ENCODE measurements at regions not wholly inside any gene's neighbourhood (a gene's known extent, or its start where the extent isn't known, plus 50 kb on each side); places are given as distances from the start of the nearest gene placed in this dataset.

DNA sequence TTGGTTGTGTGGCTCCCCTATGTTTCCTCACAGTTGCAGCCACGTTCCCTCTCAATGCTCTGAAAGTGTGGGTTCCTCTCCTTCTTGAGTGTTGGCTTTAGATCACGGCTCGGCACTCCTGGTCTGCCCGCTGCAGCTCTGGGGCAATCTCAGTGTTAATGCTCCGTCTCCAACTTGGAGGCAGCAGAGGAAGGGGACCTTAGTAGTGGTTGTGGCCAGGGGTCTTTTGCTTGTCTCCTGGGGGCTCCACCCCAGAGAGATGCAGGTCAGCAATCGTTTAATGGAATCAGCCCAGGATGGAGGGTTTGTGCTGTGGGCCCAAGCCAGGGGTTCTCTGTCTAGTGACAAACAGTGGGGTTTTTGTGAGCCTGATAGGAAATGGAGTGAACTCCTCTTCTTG is 849.4 kb upstream of the DIAPH2 start:
- no peak overlapping the region for H3K4me3 ChIP-seq
- H3K36me3 ChIP-seq: no peaks in the 10 kb centered on the region
- no peaks in the 10 kb centered on the region for H3K4me1 ChIP-seq (ENCODE audit: control insufficient read depth in 1 of 2, low read depth in 2 of 2)
- ATAC-seq (ENCODE audit: insufficient number of reproducible peaks, low FRiP score, low read depth): no peak
- H3K27me3 ChIP-seq (replicated peaks; ENCODE audit: insufficient read depth): no peaks in the 10 kb centered on the region
- TF ChIP-seq, protein P1, sequence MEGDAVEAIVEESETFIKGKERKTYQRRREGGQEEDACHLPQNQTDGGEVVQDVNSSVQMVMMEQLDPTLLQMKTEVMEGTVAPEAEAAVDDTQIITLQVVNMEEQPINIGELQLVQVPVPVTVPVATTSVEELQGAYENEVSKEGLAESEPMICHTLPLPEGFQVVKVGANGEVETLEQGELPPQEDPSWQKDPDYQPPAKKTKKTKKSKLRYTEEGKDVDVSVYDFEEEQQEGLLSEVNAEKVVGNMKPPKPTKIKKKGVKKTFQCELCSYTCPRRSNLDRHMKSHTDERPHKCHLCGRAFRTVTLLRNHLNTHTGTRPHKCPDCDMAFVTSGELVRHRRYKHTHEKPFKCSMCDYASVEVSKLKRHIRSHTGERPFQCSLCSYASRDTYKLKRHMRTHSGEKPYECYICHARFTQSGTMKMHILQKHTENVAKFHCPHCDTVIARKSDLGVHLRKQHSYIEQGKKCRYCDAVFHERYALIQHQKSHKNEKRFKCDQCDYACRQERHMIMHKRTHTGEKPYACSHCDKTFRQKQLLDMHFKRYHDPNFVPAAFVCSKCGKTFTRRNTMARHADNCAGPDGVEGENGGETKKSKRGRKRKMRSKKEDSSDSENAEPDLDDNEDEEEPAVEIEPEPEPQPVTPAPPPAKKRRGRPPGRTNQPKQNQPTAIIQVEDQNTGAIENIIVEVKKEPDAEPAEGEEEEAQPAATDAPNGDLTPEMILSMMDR (IDR thresholded peaks at IDR 0.05): no peak
- no peak overlapping the region for H3K27ac ChIP-seq
- no peak for DNase-seq (ENCODE audit: low spot score)
- no peaks in the 10 kb centered on the region for H3K9me3 ChIP-seq

DNA sequence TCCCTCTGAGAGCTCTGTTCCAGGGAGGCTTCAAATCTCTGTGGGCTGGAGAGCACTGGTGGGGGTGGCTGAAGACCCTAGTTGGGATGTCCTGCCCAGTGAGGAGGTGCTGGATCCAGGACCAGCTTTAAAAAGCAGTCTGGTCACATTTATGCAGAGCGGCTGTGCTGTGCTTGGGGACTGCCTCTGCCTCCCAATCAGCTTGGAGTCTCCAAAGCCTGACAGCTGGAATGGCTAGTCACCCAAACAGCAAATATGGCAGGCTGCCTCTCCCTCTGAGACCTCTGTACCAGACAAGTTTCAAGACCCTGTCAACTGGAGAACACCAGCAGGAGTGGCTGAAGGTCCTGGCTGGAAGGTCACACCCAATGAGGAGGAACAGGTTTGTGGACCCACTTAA is 848.1 kb upstream of the DIAPH2 start:
- Histone ChIP-seq H3K27ac (no peak overlapping the region), H3K4me1 (ENCODE audit: control insufficient read depth in 1 of 2, low read depth in 2 of 2) (no peaks in the 10 kb centered on the region), H3K36me3 (no peaks in the 10 kb centered on the region), H3K9me3 (no peaks in the 10 kb centered on the region), H3K4me3 (no peak overlapping the region), H3K27me3 (replicated peaks; ENCODE audit: insufficient read depth) (no peaks in the 10 kb centered on the region)
- TF ChIP-seq, protein P1 (IDR thresholded peaks at IDR 0.05): no peak
- DNase-seq (ENCODE audit: low spot score) (no peak), ATAC-seq (ENCODE audit: insufficient number of reproducible peaks, low FRiP score, low read depth) (no peak)

- no peak overlapping the region for H3K27ac ChIP-seq
- no peak overlapping the region for H3K4me3 ChIP-seq
- H3K36me3 ChIP-seq: no peaks in the 10 kb centered on the region
- H3K9me3 ChIP-seq: no peaks in the 10 kb centered on the region
- TF ChIP-seq, protein P1 (IDR thresholded peaks at IDR 0.05): no peak
- no peaks in the 10 kb centered on the region for H3K27me3 ChIP-seq (replicated peaks; ENCODE audit: insufficient read depth)
- DNase-seq (ENCODE audit: low spot score) (no peak), ATAC-seq (ENCODE audit: insufficient number of reproducible peaks, low FRiP score, low read depth) (no peak)
- H3K4me1 ChIP-seq (ENCODE audit: control insufficient read depth in 1 of 2, low read depth in 2 of 2): no peaks in the 10 kb centered on the region
These were observed 842.8 kb upstream of the DIAPH2 start for GRCh38 chrX:95841863-95842262.

GRCh38 chrX:95860127-95860526 is 824.5 kb upstream of the DIAPH2 start:
- TF ChIP-seq, protein P1 (IDR thresholded peaks at IDR 0.05): no peak
- H3K27me3 ChIP-seq (replicated peaks; ENCODE audit: insufficient read depth): no peaks in the 10 kb centered on the region

GRCh38 chrX:95875661-95876060 is 809.0 kb upstream of the DIAPH2 start:
- H3K4me3 ChIP-seq: no peak overlapping the region
- H3K4me1 ChIP-seq (ENCODE audit: control insufficient read depth in 1 of 2, low read depth in 2 of 2): no peaks in the 10 kb centered on the region
- H3K36me3 ChIP-seq: no peaks in the 10 kb centered on the region
- DNase-seq (ENCODE audit: low spot score): no peak
- no peaks in the 10 kb centered on the region for H3K9me3 ChIP-seq
- TF ChIP-seq, protein P1 (IDR thresholded peaks at IDR 0.05): no peak
- ATAC-seq (ENCODE audit: insufficient number of reproducible peaks, low FRiP score, low read depth): no peak
- no peak overlapping the region for H3K27ac ChIP-seq
- no peaks in the 10 kb centered on the region for H3K27me3 ChIP-seq (replicated peaks; ENCODE audit: insufficient read depth)

More at GRCh38 chrX:95860127-95860526, 824.5 kb upstream of the DIAPH2 start:
- no peak for DNase-seq (ENCODE audit: low spot score)
- H3K9me3 ChIP-seq: no peaks in the 10 kb centered on the region
- no peak overlapping the region for H3K4me3 ChIP-seq
- no peak for ATAC-seq (ENCODE audit: insufficient number of reproducible peaks, low FRiP score, low read depth)
- H3K36me3 ChIP-seq: no peaks in the 10 kb centered on the region
- H3K4me1 ChIP-seq (ENCODE audit: control insufficient read depth in 1 of 2, low read depth in 2 of 2): no peaks in the 10 kb centered on the region
- H3K27ac ChIP-seq: no peak overlapping the region

All from thoracic aorta (tissue), 2 donors.